ENCODE measurements at regions not wholly inside any gene's neighbourhood (a gene's known extent, or its start where the extent isn't known, plus 50 kb on each side); places are given as distances from the start of the nearest gene placed in this dataset.

DNA sequence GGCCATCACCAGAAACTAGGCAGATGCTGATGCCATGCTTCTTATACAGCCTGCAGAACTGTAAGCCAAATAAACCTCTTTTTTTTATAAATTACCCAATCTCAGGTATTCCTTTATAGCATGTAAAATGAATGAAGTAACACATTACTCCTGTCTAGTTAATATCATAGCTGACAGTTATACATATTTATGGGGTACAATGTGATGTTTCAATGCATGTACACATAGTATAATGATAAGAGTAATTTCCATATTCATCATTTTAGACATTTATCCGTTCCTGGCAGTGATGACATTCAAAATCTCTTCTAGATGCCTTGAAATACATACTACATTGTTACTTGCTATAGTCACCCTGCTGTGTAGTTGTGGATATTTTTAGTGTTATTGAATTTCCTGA, 85.4 kb upstream of the SLC35F3 start:
- TF ChIP-seq, protein P1, sequence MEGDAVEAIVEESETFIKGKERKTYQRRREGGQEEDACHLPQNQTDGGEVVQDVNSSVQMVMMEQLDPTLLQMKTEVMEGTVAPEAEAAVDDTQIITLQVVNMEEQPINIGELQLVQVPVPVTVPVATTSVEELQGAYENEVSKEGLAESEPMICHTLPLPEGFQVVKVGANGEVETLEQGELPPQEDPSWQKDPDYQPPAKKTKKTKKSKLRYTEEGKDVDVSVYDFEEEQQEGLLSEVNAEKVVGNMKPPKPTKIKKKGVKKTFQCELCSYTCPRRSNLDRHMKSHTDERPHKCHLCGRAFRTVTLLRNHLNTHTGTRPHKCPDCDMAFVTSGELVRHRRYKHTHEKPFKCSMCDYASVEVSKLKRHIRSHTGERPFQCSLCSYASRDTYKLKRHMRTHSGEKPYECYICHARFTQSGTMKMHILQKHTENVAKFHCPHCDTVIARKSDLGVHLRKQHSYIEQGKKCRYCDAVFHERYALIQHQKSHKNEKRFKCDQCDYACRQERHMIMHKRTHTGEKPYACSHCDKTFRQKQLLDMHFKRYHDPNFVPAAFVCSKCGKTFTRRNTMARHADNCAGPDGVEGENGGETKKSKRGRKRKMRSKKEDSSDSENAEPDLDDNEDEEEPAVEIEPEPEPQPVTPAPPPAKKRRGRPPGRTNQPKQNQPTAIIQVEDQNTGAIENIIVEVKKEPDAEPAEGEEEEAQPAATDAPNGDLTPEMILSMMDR (IDR thresholded peaks at IDR 0.05): no peak
- no peak for TF ChIP-seq POLR2A (IDR thresholded peaks at IDR 0.05)
